ENCODE measurements at regions not wholly inside any gene's neighbourhood (a gene's known extent, or its start where the extent isn't known, plus 50 kb on each side); places are given as distances from the start of the nearest gene placed in this dataset.

GRCh38 chr16:59195242-59195641 is 461.1 kb upstream of the GOT2 start:
- no peak for TF ChIP-seq JUND (IDR thresholded peaks at IDR 0.05)
- no peak for TF ChIP-seq ATF3 (IDR thresholded peaks at IDR 0.05)
- no peak for TF ChIP-seq SP1 (IDR thresholded peaks at IDR 0.05)
- TF ChIP-seq EGR1 (IDR thresholded peaks at IDR 0.05; ENCODE audit: low read depth in 2 of 2), result no peak
- no peak for TF ChIP-seq GABPA (IDR thresholded peaks at IDR 0.05 in 1 of 2, conservative IDR thresholded peaks at IDR 0.05 in 1 of 2)
- peak; percentile 22 for TF ChIP-seq REST (IDR thresholded peaks at IDR 0.05)
- TF ChIP-seq RXRA (IDR thresholded peaks at IDR 0.05), result no peak
- no peak for TF ChIP-seq ZBTB33 (IDR thresholded peaks at IDR 0.05)
- Histone ChIP-seq H3K9ac (ENCODE audit: low read depth in 1 of 2, low read length in 2 of 2) (no peak overlapping the region), H3K4me1 (ENCODE audit: control insufficient read depth in 4 of 4, insufficient read depth in 4 of 4, low read length in 3 of 4) (no peaks in the 10 kb centered on the region), H3K27ac (ENCODE audit: low read depth in 1 of 2, low read length in 2 of 2) (no peak overlapping the region), H3K4me3 (ENCODE audit: low read depth in 1 of 3, low read length in 3 of 3) (no peak overlapping the region), H3K9me3 (ENCODE audit: control insufficient read depth in 4 of 4, low read length in 3 of 4) (no peaks in the 10 kb centered on the region), H3K27me3 (ENCODE audit: control insufficient read depth in 4 of 4, insufficient read depth in 4 of 4, low read length in 3 of 4) (no peaks in the 10 kb centered on the region), H3K36me3 (ENCODE audit: control insufficient read depth in 4 of 4, insufficient read depth in 3 of 4, low read depth in 1 of 4, low read length in 3 of 4) (no peaks in the 10 kb centered on the region)
- 89% methylated on average over 2 of the region's 2 CpGs for WGBS
- no peak for DNase-seq (ENCODE audit: low spot score)

- Histone ChIP-seq H3K4me3 (ENCODE audit: low read depth in 1 of 3, low read length in 3 of 3) (no peak overlapping the region), H3K27ac (ENCODE audit: low read depth in 1 of 2, low read length in 2 of 2) (no peak overlapping the region), H3K9ac (ENCODE audit: low read depth in 1 of 2, low read length in 2 of 2) (no peak overlapping the region), H3K36me3 (ENCODE audit: control insufficient read depth in 4 of 4, insufficient read depth in 3 of 4, low read depth in 1 of 4, low read length in 3 of 4) (no peaks in the 10 kb centered on the region), H3K9me3 (ENCODE audit: control insufficient read depth in 4 of 4, low read length in 3 of 4) (no peaks in the 10 kb centered on the region), H3K27me3 (ENCODE audit: control insufficient read depth in 4 of 4, insufficient read depth in 4 of 4, low read length in 3 of 4) (no peaks in the 10 kb centered on the region), H3K4me1 (ENCODE audit: control insufficient read depth in 4 of 4, insufficient read depth in 4 of 4, low read length in 3 of 4) (no peaks in the 10 kb centered on the region)
- no peak for DNase-seq (ENCODE audit: low spot score)
- WGBS, result 98% methylated on average over 2 of the region's 2 CpGs
- no peak for TF ChIP-seq TAF1 (conservative IDR thresholded peaks at IDR 0.05)
- TF ChIP-seq RAD21 (IDR thresholded peaks at IDR 0.05), result no peak
- no peak for TF ChIP-seq HNF4G (IDR thresholded peaks at IDR 0.05)
- no peak for TF ChIP-seq NR2F2 (IDR thresholded peaks at IDR 0.05)
- no peak for TF ChIP-seq GABPA (IDR thresholded peaks at IDR 0.05 in 1 of 2, conservative IDR thresholded peaks at IDR 0.05 in 1 of 2)
- no peak for TF ChIP-seq JUND (IDR thresholded peaks at IDR 0.05)
- TF ChIP-seq FOXA1 (IDR thresholded peaks at IDR 0.05), result no peak
- no peak for TF ChIP-seq ZBTB33 (IDR thresholded peaks at IDR 0.05)
- no peak for TF ChIP-seq REST (IDR thresholded peaks at IDR 0.05)
- TF ChIP-seq CTCF (IDR thresholded peaks at IDR 0.05; ENCODE audit: low read depth, low read length, missing input control), result no peak
- no peak for TF ChIP-seq YY1 (IDR thresholded peaks at IDR 0.05)
- no peak for TF ChIP-seq SP1 (IDR thresholded peaks at IDR 0.05)
Observed at GRCh38 chr16:59193637-59194036, 459.5 kb upstream of the GOT2 start.

Data from liver (tissue), 8 donors.